Thyroid gland (tissue), 4 donors: ENCODE measurements at regions not wholly inside any gene's neighbourhood (a gene's known extent, or its start where the extent isn't known, plus 50 kb on each side); places are given as distances from the start of the nearest gene placed in this dataset.

ENCODE experiments used
- DNase-seq, 2 donors: peaks; one replicate each; pipeline ENCODE4 v3.0.0-alpha.2; 2019
- H3K27ac ChIP-seq, 3 donors: fragments of 200-600 bp; sonication (generic); 1 replicate in 2 of 3; 2 replicates in 1 of 3; pipeline ENCODE4 v1.5.1; 2016 to 2019; ENCODE audit warnings: mild to moderate bottlenecking in 1 of 3, moderate library complexity in 1 of 3
- H3K27me3 ChIP-seq: fragments of 200-600 bp; sonication (generic); one replicate; pipeline ENCODE4 v1.5.1; 2019
- H3K36me3 ChIP-seq, 2 donors: fragments of 200-600 bp; sonication (generic); one replicate each; pipeline ENCODE4 v1.5.1; 2016 to 2019
- H3K4me1 ChIP-seq, 2 donors: fragments of 200-600 bp; sonication (generic); one replicate each; pipeline ENCODE4 v1.5.1; 2017 to 2019
- H3K4me3 ChIP-seq, 3 donors: fragments of 200-600 bp; sonication (generic); replicated peaks in 1 of 3; 1 replicate in 2 of 3; 2 replicates in 1 of 3; pipeline ENCODE4 v1.5.1; 2016; ENCODE audit warnings: mild to moderate bottlenecking in 1 of 3
- H3K9me3 ChIP-seq: fragments of 200-600 bp; sonication (generic); one replicate; pipeline ENCODE4 v1.5.1; 2017
- CTCF ChIP-seq, 6 experiments: fragments of 200-600 bp in 3 of 6; fragments of 450-650 bp in 3 of 6; sonication (generic) in 3 of 6; IDR thresholded peaks; one replicate each; pipeline ENCODE4 v1.5.1; 2016 to 2019; ENCODE audit warnings: antibody characterized with exemption in 6 of 6, mild to moderate bottlenecking in 2 of 6, inconsistent platforms in 1 of 6, moderate library complexity in 1 of 6
- POLR2A ChIP-seq, 2 donors: fragments of 450-650 bp; IDR thresholded peaks; one replicate each; pipeline ENCODE4 v1.6.1; 2017; ENCODE audit warnings: antibody characterized with exemption in 2 of 2, mild to moderate bottlenecking in 2 of 2, moderate library complexity in 1 of 2
- WGBS, 2 donors: methylation state at CpG; one replicate each; pipeline ENCODE4 v1.1.5; 2017; 5-methylcytosine and 5-hydroxymethylcytosine counted together
- intact Hi-C: fragments of 100-400 bp; cut with DNase I; formaldehyde crosslinking; loops from one replicate; pipeline ENCODE4 v1.15.1; 2023

DNA sequence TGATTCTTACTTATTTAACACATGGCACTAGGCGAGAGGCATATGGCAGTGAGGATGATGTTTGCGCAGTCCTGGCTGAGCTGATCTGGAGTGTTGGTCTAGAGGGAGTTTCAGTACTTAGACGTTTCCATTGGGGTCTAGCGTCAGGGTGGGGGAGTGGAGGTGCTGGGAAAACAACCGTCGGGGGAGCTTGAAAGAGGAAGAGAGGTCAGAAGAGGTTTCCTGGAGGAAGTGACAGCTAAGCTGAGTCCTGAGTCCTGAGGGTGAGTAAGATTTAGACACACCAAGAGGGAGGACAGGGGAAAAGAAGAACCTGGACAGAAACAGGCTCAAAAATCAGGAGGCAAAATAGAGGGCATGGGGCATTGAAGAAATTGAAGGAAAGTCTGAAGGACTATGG lies 81.4 kb downstream of the ALOX5AP start:
- no peaks in the 10 kb centered on the region for H3K27me3 ChIP-seq
- intact Hi-C loops: no loop called here
- DNase-seq: no peak
- no peaks in the 10 kb centered on the region for H3K36me3 ChIP-seq
- no peak overlapping the region for H3K27ac ChIP-seq
- H3K4me3 ChIP-seq: no peak overlapping the region
- H3K9me3 ChIP-seq: no peaks in the 10 kb centered on the region
- WGBS, 2 donors: 67 to 69% methylated on average over 6 of the region's 6 CpGs
- H3K4me1 ChIP-seq: no peaks in the 10 kb centered on the region
- TF ChIP-seq POLR2A (IDR thresholded peaks at IDR 0.05): no peak
- no peak for TF ChIP-seq CTCF (IDR thresholded peaks at IDR 0.05)

- Histone ChIP-seq H3K9me3 (no peaks in the 10 kb centered on the region), H3K36me3 (no peaks in the 10 kb centered on the region), H3K27me3 (no peaks in the 10 kb centered on the region), H3K4me3 (no peak overlapping the region), H3K27ac (no peak overlapping the region), H3K4me1 (no peaks in the 10 kb centered on the region)
- intact Hi-C loops: no loop called here
- WGBS, 2 donors: 90 to 93% methylated on average over 10 of the region's 10 CpGs
- no peak for TF ChIP-seq POLR2A (IDR thresholded peaks at IDR 0.05)
- no peak for TF ChIP-seq CTCF (IDR thresholded peaks at IDR 0.05)
- no peak for DNase-seq
These were observed 83.1 kb downstream of the ALOX5AP start for GRCh38 chr13:30818323-30818960.

- no peak overlapping the region for H3K4me3 ChIP-seq
- H3K36me3 ChIP-seq: no peaks in the 10 kb centered on the region
- no peak for DNase-seq
- H3K27me3 ChIP-seq: no peaks in the 10 kb centered on the region
- H3K4me1 ChIP-seq: no peaks in the 10 kb centered on the region
- no peak for TF ChIP-seq POLR2A (IDR thresholded peaks at IDR 0.05)
- no peak for TF ChIP-seq CTCF (IDR thresholded peaks at IDR 0.05)
- intact Hi-C loops: no loop called here
- H3K9me3 ChIP-seq: no peaks in the 10 kb centered on the region
- H3K27ac ChIP-seq: no peak overlapping the region
- 89 to 91% methylated on average over 7 of the region's 7 CpGs for WGBS, 2 donors
These were observed 84.0 kb downstream of the ALOX5AP start for GRCh38 chr13:30819136-30819888.

GRCh38 chr13:30821421-30821820 lies 84.7 kb upstream of the MEDAG start:
- no peak overlapping the region for H3K4me3 ChIP-seq
- peaks cover 0 to 3% of the 10 kb centered on the region in 2 donors for H3K4me1 ChIP-seq
- no peaks in the 10 kb centered on the region for H3K9me3 ChIP-seq
- no peak for DNase-seq
- intact Hi-C loops: no loop called here
- TF ChIP-seq CTCF (IDR thresholded peaks at IDR 0.05) (no peak), POLR2A (IDR thresholded peaks at IDR 0.05) (no peak)
- H3K36me3 ChIP-seq: no peaks in the 10 kb centered on the region
- no peaks in the 10 kb centered on the region for H3K27me3 ChIP-seq
- 73 to 75% methylated on average over 2 of the region's 2 CpGs for WGBS, 2 donors
- no peak overlapping the region for H3K27ac ChIP-seq

- Histone ChIP-seq H3K9me3 (no peaks in the 10 kb centered on the region), H3K27ac (no peak overlapping the region), H3K27me3 (no peaks in the 10 kb centered on the region), H3K4me3 (no peak overlapping the region), H3K4me1 (peaks cover 0 to 3% of the 10 kb centered on the region in 2 donors), H3K36me3 (no peaks in the 10 kb centered on the region)
- WGBS, 2 donors: 32 to 37% methylated on average over 7 to 9 of the region's 10 CpGs
- intact Hi-C loops: no loop called here
- DNase-seq: no peak
- no peak for TF ChIP-seq POLR2A (IDR thresholded peaks at IDR 0.05)
- no peak for TF ChIP-seq CTCF (IDR thresholded peaks at IDR 0.05)
These were observed 81.4 kb upstream of the MEDAG start for GRCh38 chr13:30824651-30825050.
